Brain pericyte (primary cell): ENCODE measurements at regions not wholly inside any gene's neighbourhood (a gene's known extent, or its start where the extent isn't known, plus 50 kb on each side); places are given as distances from the start of the nearest gene placed in this dataset.

Experiments used
- DNase-seq: peaks from one replicate; pipeline ENCODE4 v3.0.0-alpha.2; 2012; ENCODE audit warnings: low read depth, low spot score

- DNase-seq: no peak
These were observed 190.9 kb downstream of the NR2F2 start for GRCh38 chr15:96521386-96521785.

- no peak for DNase-seq
These were observed 194.3 kb downstream of the NR2F2 start for GRCh38 chr15:96524676-96525417.

GRCh38 chr15:96535148-96535547, 204.6 kb downstream of the NR2F2 start:
- no peak for DNase-seq

- no peak for DNase-seq
These were observed 208.0 kb downstream of the NR2F2 start for GRCh38 chr15:96538491-96538890.

- no peak for DNase-seq
These were observed 209.8 kb downstream of the NR2F2 start for GRCh38 chr15:96540283-96540682.

- DNase-seq: no peak
These were observed 211.8 kb downstream of the NR2F2 start for GRCh38 chr15:96542130-96542770.

- no peak for DNase-seq
These were observed 213.8 kb downstream of the NR2F2 start for GRCh38 chr15:96544162-96544756.

GRCh38 chr15:96549136-96549535, 218.6 kb downstream of the NR2F2 start:
- DNase-seq: no peak

- no peak for DNase-seq
These were observed 220.7 kb downstream of the NR2F2 start for GRCh38 chr15:96551196-96551595.

- no peak for DNase-seq
These were observed 221.2 kb downstream of the NR2F2 start for GRCh38 chr15:96551722-96552121.

- no peak for DNase-seq
These were observed 222.5 kb downstream of the NR2F2 start for GRCh38 chr15:96553006-96553405.

GRCh38 chr15:96553451-96553850, 223.0 kb downstream of the NR2F2 start:
- no peak for DNase-seq

GRCh38 chr15:96553931-96554330, 223.4 kb downstream of the NR2F2 start:
- DNase-seq: no peak

GRCh38 chr15:96554541-96554940, 224.0 kb downstream of the NR2F2 start:
- no peak for DNase-seq

- DNase-seq: no peak
These were observed 228.6 kb downstream of the NR2F2 start for GRCh38 chr15:96559087-96559486.

GRCh38 chr15:96559631-96560030, 229.1 kb downstream of the NR2F2 start:
- no peak for DNase-seq

- no peak for DNase-seq
These were observed 229.9 kb downstream of the NR2F2 start for GRCh38 chr15:96560246-96560895.

- DNase-seq: no peak
These were observed 231.1 kb downstream of the NR2F2 start for GRCh38 chr15:96561593-96561992.

- no peak for DNase-seq
These were observed 234.0 kb downstream of the NR2F2 start for GRCh38 chr15:96564546-96564945.

- DNase-seq: no peak
These were observed 234.8 kb downstream of the NR2F2 start for GRCh38 chr15:96565266-96565665.

GRCh38 chr15:96574782-96575181, 244.3 kb downstream of the NR2F2 start:
- no peak for DNase-seq

- DNase-seq: no peak
These were observed 246.1 kb downstream of the NR2F2 start for GRCh38 chr15:96576596-96576995.
